GM19372 (cell line): ENCODE measurements at regions not wholly inside any gene's neighbourhood (a gene's known extent, or its start where the extent isn't known, plus 50 kb on each side); places are given as distances from the start of the nearest gene placed in this dataset.
"Not testable (repeated sequence)": the region's sequence is repeated elsewhere in the genome, so short reads cannot be mapped to it uniquely, and the experiment has no call there.

Experiments
- ATAC-seq: cut with Tn5 transposase; IDR thresholded peaks from one replicate; pipeline ENCODE4 v1.9.1; 2021; ENCODE audit warnings: mild to moderate bottlenecking, low read depth, moderate library complexity; ENCODE audit not compliant: unreplicated experiment

- ATAC-seq, result no peak
These were observed 303.9 kb downstream of the PDCD6IP start for GRCh38 chr3:34102288-34102687.

GRCh38 chr3:34106379-34106778 is 307.9 kb downstream of the PDCD6IP start:
- ATAC-seq, result no peak

DNA sequence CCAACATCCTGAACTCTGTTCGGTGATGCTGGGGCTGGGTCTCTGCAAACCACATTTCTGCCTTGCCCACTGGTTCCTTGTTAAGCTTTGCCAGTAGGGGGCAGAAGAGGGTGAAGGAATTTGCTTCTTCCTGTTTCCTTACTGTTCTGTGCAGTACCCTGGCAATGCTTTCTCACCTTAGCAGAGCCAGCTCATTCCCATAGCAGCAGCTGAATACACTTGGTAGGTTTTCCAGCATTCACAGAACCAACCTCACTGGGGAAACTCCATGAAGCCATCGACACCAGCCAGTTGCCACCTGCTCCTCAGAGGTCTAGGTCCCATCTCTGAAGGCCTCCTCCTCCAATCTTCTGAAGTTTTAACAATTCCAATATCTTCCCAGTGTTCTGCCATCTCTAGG is 308.4 kb downstream of the PDCD6IP start:
- peak; percentile 37 for ATAC-seq

DNA sequence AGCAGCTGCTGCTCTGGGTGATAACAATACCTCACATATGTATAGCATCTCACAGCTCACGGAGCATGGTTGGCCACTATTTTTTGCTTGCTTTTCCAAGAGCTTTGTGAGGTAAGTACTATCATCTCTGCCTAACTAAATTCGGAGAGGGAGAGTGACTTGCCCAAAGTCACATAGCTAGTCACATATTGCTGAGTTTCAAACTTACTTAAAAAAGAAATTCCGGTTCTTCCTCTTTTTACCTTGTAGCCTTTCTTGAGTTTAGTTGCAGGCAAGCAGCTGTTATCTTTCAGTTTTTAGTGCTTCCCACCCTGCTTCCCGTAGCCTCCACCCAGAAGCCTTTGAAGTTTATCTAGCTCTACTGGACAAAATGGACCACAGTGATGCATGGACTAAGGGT is 309.2 kb downstream of the PDCD6IP start:
- peak; percentile 36 for ATAC-seq

DNA sequence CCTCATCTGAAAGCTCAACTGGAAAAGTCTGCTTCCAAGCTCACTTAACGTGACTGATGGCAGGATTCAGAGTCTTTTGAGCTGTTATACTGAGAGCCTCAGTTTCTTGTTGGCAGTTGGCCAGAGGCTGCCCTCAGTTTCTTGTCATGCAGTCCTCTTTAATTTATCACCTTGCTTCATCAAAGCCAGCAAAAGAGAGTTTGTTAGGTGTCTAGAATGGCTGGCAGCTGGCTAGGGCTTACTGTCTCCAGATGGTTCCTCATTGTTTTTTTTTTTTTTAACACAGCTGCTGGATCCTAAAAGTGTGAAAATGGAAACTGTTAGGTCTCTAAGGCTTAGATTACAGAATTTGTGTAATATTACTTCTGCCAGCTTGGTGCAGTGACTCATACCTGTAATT is 310.6 kb downstream of the PDCD6IP start:
- no peak for ATAC-seq

- ATAC-seq, result peak; percentile 38
These were observed 311.4 kb downstream of the PDCD6IP start for GRCh38 chr3:34109846-34110245.

DNA sequence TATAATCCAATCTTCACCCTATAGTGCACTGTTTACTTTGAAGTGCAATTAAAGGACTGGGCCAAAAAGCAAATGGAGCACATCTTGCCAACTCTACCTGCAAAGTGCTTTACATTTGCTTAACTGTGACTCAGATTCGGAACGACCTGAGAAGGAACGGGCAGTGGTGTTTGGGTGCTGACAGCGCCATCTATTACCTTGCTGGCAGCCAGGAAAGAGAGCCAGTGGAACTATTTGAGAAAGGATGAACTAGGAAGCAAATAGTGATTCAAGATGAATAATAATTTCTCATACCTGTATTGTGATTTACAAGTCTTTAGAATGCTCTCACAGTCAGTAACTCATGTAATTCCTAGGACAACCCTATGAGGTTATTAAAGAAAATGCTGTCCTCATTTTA is 312.9 kb downstream of the PDCD6IP start:
- no peak for ATAC-seq

DNA sequence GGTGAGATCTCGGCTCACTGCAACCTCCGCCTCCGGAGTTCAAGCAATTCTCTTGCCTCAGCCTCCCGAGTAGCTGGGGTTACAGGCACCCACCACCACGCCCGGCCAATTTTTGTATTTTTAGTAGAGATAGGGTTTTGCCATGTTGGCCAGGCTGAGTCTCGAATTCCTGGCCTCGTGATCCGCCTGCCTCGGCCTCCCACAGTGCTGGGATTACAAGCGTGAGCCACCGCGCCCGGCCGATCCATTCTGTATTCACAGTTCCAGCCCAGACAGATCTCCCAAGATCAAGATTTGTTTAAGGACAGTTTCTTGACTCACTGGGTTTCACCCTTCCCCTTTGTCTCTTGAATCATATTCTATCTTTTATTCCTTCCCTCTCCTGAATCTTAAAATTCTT is 313.8 kb downstream of the PDCD6IP start:
- not testable (repeated sequence) for ATAC-seq

DNA sequence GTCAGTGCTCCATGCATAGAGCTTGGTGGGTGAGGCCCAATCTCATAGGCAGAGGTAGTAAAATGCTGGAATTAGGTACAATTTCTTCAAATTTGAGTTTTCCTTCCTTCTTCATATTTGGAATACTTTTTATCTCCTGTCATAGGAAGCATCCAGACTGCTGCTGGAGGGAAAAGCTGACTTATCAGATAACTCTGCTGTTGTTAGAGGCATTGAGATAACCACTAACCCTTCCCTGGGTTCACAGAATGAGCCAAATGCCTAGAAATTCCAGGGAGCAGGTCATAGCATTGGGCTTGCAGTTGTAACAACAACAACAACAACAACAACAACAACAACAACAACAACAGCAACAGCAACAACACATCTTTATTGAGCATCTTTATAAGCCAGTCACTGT is 332.7 kb downstream of the PDCD6IP start:
- no peak for ATAC-seq

DNA sequence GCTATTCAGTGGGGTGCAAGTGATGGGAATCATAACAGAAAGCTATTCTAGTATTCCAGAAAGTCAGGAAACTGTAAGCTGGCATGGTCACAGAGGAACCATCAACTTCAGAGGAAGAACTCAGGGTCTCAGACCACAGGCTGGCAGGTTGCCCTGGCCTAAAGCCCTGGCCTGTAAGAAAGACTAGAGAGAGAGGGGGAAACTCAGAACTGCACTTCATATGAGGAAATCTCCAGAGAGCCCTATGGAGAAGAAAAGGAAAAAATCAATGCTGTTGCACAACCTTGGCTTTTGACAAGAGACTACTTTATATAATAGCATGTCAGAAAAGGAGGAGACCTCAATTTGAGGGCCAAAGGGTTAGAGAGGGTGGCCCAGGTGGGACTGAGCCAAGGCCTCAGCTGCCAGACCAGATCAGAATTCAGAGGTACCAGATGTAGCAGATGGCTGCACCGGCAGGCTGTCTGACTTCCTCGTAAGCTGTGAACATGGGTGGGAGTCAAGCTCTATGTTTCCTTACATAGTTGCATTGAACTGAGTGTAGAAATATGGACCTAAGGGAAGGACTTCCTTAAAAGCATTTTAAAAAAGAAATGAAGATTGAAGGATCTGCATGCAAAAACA is 333.8 kb downstream of the PDCD6IP start:
- no peak for ATAC-seq

GRCh38 chr3:34139566-34139965 is 341.1 kb downstream of the PDCD6IP start:
- no peak for ATAC-seq

- no peak for ATAC-seq
These were observed 342.2 kb downstream of the PDCD6IP start for GRCh38 chr3:34140616-34141015.

GRCh38 chr3:34141841-34142337 is 343.5 kb downstream of the PDCD6IP start:
- no peak for ATAC-seq

- no peak for ATAC-seq
These were observed 347.4 kb downstream of the PDCD6IP start for GRCh38 chr3:34145796-34146195.

GRCh38 chr3:34146596-34146995 is 348.2 kb downstream of the PDCD6IP start:
- ATAC-seq, result no peak

- ATAC-seq, result no peak
These were observed 352.6 kb downstream of the PDCD6IP start for GRCh38 chr3:34150992-34151391.

GRCh38 chr3:34152656-34153055 is 354.2 kb downstream of the PDCD6IP start:
- ATAC-seq, result no peak

- ATAC-seq, result no peak
These were observed 356.7 kb downstream of the PDCD6IP start for GRCh38 chr3:34155108-34155507.

DNA sequence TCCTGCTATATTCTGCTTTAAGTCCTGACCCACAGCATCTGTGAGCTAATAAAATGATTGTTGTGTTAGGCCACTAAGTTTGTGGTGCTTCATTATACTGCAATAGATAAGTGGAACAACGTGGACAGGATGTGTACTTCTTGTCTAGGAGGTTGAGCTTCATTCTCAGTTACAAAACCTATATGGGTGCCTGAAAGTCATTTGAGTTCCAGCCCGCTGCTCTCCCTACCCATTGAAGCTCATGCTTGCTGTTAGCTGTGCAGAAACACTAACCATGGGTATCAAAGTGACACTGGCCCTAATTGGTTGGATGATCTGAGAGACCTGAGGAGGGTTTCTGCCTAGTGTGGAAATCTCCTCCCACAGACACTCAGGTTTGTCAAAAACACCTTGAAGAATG is 357.2 kb downstream of the PDCD6IP start:
- no peak for ATAC-seq

- ATAC-seq, result no peak
These were observed 359.1 kb downstream of the PDCD6IP start for GRCh38 chr3:34157491-34157890.

DNA sequence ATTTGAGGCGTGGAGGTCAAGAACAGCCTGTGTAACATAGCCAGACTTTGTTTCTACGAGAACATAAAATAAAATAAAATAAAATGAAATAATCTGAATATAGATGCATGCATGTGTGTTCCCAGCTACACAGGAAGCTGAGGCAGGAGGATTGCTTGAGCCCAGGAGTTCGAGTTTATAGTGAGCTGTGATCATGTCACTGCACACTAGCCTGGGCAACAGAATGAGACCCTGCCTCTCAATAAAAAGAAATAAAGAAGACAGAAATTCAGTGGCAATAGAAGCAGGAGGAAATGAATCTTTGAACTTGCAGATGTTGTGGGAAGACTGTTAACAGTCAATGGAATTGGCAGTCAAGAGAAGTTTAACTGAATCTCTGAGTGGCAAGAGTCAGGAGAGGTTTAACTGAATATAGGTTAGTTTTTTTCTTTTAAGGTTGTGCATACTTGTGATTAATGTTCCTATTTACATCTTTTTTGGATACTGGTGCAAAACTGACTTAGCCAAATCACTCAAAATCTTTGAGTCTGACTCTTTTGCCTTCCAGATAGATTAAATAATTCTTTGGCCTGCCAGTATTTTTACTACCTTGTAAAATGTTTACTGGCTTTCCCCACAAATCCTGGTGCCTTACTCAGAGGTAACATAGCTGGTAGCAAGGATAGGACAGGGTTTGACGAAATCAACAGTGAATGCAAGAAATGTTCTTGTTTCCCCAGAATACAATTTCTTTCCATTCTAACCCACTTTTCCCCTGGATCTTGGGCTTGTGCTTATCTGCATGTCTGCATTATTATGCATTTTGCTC is 361.4 kb downstream of the PDCD6IP start:
- no peak for ATAC-seq

GRCh38 chr3:34169636-34170035 is 371.2 kb downstream of the PDCD6IP start:
- ATAC-seq, result not testable (repeated sequence)
